Sigmoid colon (tissue), 4 donors: ENCODE measurements at regions not wholly inside any gene's neighbourhood (a gene's known extent, or its start where the extent isn't known, plus 50 kb on each side); places are given as distances from the start of the nearest gene placed in this dataset.

Experiments
- EP300 ChIP-seq, 4 donors: sonication (generic); formaldehyde crosslinking; IDR thresholded peaks; one replicate each; pipeline ENCODE4 v1.6.1; 2017; ENCODE audit warnings: antibody characterized with exemption in 4 of 4
- POLR2A ChIP-seq, 2 donors: fragments of 450-650 bp; IDR thresholded peaks; one replicate each; pipeline ENCODE4 v1.6.1; 2016; ENCODE audit warnings: antibody characterized with exemption in 2 of 2, mild to moderate bottlenecking in 2 of 2, moderate library complexity in 2 of 2
- POLR2AphosphoS5 ChIP-seq, 4 donors: sonication (generic); formaldehyde crosslinking; IDR thresholded peaks; one replicate each; pipeline ENCODE4 v1.6.1; 2017; ENCODE audit warnings: antibody characterized with exemption in 4 of 4
- TF ChIP-seq, protein P1 (sequence below), 4 experiments: fragments of 450-650 bp in 3 of 4; fragments of 200-600 bp in 1 of 4; IDR thresholded peaks; one replicate each; pipeline ENCODE4 v1.5.1; 2016 to 2019; ENCODE audit warnings: antibody characterized with exemption in 4 of 4, mild to moderate bottlenecking in 3 of 4, moderate library complexity in 2 of 4

DNA sequence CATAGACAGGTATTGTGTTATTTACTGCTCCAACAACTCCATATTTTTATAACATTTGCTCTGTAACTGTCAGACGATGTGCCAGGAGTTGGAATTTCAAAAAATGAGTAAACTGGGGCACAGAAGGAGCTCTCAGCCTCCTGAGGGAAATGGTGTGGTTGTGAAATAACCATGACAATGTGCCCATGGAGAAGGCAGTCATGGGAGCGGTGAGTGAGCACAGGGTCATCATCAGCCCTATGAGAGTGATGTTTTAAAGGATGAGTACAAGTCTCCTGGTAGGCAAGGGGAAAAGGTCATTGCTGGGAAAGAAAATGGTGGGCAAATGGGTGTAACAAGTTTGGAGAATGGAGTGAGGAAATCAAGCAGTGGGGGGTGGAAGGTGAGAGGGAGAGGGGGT is 115.0 kb upstream of the SEC14L1 start:
- TF ChIP-seq POLR2A (IDR thresholded peaks at IDR 0.05) (no peak), EP300 (IDR thresholded peaks at IDR 0.05) (no peak), POLR2AphosphoS5 (IDR thresholded peaks at IDR 0.05) (no peak)
- TF ChIP-seq, protein P1, sequence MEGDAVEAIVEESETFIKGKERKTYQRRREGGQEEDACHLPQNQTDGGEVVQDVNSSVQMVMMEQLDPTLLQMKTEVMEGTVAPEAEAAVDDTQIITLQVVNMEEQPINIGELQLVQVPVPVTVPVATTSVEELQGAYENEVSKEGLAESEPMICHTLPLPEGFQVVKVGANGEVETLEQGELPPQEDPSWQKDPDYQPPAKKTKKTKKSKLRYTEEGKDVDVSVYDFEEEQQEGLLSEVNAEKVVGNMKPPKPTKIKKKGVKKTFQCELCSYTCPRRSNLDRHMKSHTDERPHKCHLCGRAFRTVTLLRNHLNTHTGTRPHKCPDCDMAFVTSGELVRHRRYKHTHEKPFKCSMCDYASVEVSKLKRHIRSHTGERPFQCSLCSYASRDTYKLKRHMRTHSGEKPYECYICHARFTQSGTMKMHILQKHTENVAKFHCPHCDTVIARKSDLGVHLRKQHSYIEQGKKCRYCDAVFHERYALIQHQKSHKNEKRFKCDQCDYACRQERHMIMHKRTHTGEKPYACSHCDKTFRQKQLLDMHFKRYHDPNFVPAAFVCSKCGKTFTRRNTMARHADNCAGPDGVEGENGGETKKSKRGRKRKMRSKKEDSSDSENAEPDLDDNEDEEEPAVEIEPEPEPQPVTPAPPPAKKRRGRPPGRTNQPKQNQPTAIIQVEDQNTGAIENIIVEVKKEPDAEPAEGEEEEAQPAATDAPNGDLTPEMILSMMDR (IDR thresholded peaks at IDR 0.05), result no peak
